NCI-H1105 (cell line): ENCODE measurements at regions not wholly inside any gene's neighbourhood (a gene's known extent, or its start where the extent isn't known, plus 50 kb on each side); places are given as distances from the start of the nearest gene placed in this dataset.

Experiments
- DNase-seq: peaks from one replicate; lab custom pipeline; 2025; lab: John Stamatoyannopoulos, UW

- no peak for DNase-seq
These were observed 151.0 kb upstream of the COPS8 start for GRCh38 chr2:236934656-236935055.

- DNase-seq: no peak
These were observed 150.6 kb upstream of the COPS8 start for GRCh38 chr2:236935083-236935482.

GRCh38 chr2:236935631-236936445 is 149.9 kb upstream of the COPS8 start:
- DNase-seq: no peak

DNA sequence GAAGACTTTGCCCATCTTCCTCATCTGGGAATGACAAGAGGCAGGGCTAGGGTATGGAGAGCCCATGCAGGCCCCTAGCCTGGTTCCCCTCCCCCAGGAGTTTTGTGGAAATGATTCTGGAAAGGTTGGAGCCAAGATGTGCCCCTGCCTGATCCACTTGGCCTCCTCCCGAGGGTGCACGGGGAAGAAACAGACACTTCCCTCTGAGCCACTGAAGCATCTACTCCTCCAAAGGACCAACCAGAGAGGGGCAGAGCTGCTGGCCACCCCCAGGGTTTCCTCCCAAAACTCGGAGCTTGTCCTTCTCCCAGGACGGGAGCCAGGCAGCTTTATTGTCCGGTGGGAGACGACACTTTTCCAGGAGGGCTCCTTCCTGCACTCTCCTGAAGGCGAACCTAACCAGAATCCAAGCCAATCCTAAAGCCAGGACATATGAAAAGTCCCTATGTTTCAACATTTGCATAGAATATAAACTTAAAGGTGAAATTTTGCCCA is 149.2 kb upstream of the COPS8 start:
- DNase-seq: no peak

- DNase-seq: no peak
These were observed 147.6 kb upstream of the COPS8 start for GRCh38 chr2:236938126-236938525.

GRCh38 chr2:236939271-236939670 is 146.4 kb upstream of the COPS8 start:
- no peak for DNase-seq

- no peak for DNase-seq
These were observed 145.9 kb upstream of the COPS8 start for GRCh38 chr2:236939721-236940231.

- DNase-seq: no peak
These were observed 145.2 kb upstream of the COPS8 start for GRCh38 chr2:236940497-236940896.

GRCh38 chr2:236940916-236941520 is 144.7 kb upstream of the COPS8 start:
- DNase-seq: no peak

DNA sequence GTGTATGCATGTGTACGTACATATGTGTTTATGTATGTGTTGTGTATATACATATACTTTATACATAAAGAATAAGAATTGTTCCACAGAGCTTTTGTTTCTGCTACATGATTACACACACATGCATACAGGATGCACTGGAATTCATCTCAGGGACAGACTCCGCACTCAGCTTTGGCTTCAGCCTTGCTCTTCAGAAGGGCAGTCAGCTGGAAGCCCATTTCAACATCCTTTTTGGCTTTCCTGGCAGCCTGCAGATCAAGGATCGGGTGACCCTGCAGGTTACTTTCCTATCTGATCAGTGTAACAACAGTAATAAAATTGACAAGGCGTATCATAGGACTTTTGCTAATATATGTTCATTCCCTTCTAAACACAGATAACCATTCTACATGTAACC is 144.1 kb upstream of the COPS8 start:
- DNase-seq: no peak

- DNase-seq: no peak
These were observed 143.1 kb upstream of the COPS8 start for GRCh38 chr2:236942554-236942953.

DNA sequence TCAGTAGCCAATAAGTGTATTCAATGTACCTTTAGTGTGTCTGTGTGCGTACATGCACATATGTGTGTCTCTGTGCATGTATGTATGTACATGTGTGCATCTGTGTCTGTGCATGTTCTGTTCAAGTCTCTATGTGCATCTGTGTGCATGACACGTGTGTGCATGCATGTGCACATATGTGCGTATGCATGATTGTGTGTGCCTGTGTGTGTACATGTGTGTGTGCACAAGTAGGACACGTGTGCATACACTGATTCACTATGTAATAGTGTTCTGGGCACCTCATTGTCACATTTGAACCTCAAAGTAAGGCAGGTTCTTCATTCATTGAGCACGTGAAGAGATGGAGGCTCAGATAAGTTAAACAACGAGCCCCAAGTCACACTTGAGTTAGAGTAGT is 142.6 kb upstream of the COPS8 start:
- DNase-seq: no peak

DNA sequence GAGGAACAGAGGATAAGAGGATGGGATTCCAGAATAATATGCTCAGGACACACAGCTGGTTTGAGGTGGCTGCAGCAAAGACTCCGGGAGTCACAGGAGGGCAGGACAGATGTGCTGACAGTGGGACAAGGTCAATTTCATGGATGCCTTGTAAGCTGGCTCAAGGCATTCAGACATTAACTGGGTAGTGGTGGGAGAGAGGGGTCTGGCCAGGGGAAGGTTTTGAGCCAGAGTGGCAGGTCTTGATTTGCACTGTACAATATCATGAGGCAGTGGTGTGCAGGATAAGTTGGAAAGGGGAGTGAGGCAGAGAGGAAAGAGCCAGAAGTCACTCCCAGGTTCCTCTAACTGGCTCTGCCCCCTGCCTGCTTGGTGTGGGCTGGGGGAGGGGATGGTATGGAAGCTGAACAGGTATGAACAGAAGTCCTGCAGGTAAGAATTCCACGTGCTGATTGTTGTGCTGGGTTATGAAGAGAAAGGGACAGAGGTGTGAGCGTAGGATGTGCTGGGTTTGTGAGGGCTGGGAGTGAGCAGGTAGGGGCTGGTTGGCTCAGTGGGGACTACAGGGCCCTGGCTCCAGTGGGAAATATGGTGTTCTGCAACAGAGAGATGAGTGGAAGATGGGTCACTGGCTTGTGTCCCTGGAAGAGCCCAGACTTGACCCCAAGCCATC is 141.7 kb upstream of the COPS8 start:
- DNase-seq: no peak

DNA sequence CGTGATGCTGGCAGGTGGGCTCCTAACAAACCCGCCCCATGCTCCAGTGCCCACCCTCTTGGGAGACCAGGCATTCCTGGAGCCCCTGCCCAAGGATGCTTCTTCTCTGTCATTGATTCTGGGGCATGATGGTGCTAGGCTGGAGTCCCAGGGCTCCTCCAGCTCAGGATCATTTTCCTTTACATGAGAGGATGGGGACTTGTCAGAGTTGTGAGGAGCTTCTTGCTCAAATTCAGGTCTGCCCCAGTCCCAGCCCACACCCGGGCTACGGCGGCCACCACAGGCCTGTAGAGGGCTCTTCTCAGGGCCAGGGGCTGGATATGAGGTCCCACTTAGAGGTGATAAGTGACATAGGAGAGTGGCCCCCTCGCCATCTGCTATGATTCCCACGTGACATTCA is 141.1 kb upstream of the COPS8 start:
- no peak for DNase-seq

DNA sequence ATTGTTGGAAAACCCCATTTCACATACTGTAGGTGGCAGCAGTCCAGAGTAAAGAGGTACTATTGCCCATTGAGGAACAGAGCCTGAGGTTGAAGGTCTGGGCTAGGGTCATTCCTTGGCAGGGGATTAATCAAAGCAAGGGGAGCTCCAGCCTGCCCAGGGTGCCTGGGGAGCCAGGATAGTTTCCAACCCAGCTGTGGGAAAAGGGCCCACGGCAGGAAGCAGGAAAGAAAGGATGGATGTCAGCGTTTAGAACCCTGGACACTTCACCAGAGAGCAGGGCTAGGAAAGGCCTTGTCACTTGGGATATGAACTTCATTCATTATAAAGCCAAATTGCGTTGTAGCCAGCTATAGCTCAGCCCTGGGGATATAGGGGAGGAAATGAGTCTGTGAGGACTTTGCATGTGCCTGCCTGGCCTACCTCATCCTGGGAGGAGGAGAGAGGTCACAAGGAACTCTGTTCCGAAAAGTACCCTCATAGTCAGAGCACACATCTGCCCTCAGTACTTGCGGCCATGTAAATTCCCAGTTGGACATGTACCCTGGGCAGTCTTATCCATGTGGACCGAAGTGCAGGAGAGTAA is 140.2 kb upstream of the COPS8 start:
- no peak for DNase-seq

GRCh38 chr2:236946871-236947270 is 138.8 kb upstream of the COPS8 start:
- no peak for DNase-seq

GRCh38 chr2:236947294-236947693 is 138.4 kb upstream of the COPS8 start:
- DNase-seq: no peak

GRCh38 chr2:236947896-236948295 is 137.8 kb upstream of the COPS8 start:
- no peak for DNase-seq

DNA sequence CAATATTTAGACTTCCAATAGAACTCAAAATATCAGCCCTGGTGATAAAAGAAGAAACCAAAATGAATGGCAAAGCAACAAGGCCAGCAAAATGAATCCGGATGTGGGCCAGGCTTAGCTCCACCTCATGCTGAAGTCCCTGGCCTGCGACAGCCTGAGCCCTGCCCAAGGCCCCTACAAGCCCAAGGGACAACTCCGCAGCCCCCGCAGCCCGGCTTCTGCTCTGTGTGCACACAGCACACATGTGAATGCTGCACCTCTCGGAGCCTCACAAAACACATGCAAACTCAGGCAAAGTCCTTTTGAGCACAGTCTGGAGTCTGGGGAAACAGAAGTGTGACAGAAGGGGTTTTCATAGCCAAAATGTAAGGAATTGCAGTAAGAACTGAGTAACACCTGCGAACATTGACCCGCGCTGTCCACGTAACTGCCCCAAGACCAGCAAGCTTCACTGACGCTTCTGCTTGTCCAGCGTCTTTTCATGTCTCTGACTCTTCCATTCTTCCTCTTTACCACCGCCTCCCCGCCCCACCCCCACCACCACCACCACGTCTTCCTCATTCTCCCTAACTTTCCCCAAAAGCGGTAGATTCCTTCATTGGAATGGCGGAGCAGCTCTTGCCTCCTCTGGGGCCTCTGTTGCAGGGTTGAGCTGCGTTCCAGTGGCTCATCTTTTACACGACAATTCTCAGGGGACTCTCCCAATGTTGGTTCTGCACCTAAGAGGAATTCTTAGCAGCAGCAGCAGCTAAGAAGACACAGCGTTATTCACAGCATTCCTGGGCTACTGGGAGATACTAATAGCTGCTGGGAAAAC is 136.4 kb upstream of the COPS8 start:
- DNase-seq: no peak

DNA sequence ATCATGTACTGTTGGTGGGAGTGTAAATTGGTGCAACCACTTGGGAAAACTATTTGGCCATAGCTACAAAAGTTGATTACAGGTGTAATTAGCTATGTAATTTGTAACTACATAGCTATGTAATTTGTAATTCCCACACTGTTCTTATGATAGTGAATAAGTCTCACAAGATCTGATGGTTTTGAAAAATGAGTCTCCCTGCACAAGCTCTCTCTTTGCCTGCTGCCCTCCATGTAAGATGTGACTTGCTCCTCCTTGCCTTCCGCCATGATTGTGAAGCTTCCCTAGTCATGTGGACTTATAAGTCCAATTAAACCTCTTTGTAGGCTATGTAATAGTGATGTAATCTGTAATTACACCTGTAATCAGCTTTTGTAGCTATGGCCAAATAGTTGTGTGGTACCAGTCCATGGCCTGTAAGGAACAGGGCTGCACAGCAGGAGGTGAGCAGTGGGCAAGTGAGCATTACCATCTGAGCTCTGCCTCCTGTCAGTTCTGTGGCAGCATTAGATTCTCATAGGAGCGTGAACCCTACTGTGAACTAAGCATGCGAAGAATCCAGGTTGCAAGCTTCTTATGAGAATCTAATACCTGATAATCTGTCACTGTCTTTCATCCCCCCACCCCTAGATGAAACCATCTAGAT is 133.7 kb upstream of the COPS8 start:
- DNase-seq: no peak

DNA sequence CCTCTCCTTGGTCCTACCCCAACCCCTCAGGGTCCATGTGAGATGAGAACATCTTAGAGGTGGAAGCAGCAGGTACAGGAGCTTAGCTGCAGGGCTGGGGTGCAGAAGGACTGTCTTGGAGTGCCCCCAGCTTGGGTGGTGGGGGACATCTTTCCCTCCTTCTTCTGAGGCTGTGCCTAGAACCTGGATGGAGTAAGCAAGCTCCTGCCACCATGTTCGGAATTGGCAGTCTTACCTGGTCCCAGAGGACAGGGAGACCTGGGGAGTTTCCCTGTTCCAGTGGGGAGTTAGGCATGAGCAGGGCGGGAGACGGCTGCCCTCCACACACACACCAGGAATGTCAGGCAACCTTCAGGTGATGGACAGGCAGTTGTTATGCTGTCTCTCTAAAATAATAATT is 131.0 kb upstream of the COPS8 start:
- no peak for DNase-seq
